Fibroblast of the aortic adventitia (primary cell): ENCODE measurements at regions not wholly inside any gene's neighbourhood (a gene's known extent, or its start where the extent isn't known, plus 50 kb on each side); places are given as distances from the start of the nearest gene placed in this dataset.
"Not testable (repeated sequence)": the region's sequence is repeated elsewhere in the genome, so short reads cannot be mapped to it uniquely, and the experiment has no call there.

ENCODE experiments used
- DNase-seq: peaks from one replicate; pipeline ENCODE4 v3.0.0-alpha.2; 2010; ENCODE audit warnings: low read depth
- H3K4me3 ChIP-seq: 2 replicates; pipeline ENCODE4 v1.5.1; 2011; ENCODE audit warnings: low read depth, mild to moderate bottlenecking, control low read depth, low read length, moderate library complexity
- TF ChIP-seq, protein P1 (sequence below): IDR thresholded peaks from 2 replicates; pipeline ENCODE4 v1.5.1; 2011; ENCODE audit warnings: mild to moderate bottlenecking, low read length, control low read depth, inconsistent platforms; ENCODE audit not compliant: insufficient read depth

GRCh38 chr1:198955085-198955484 lies 316.2 kb downstream of the PTPRC start:
- TF ChIP-seq, protein P1, sequence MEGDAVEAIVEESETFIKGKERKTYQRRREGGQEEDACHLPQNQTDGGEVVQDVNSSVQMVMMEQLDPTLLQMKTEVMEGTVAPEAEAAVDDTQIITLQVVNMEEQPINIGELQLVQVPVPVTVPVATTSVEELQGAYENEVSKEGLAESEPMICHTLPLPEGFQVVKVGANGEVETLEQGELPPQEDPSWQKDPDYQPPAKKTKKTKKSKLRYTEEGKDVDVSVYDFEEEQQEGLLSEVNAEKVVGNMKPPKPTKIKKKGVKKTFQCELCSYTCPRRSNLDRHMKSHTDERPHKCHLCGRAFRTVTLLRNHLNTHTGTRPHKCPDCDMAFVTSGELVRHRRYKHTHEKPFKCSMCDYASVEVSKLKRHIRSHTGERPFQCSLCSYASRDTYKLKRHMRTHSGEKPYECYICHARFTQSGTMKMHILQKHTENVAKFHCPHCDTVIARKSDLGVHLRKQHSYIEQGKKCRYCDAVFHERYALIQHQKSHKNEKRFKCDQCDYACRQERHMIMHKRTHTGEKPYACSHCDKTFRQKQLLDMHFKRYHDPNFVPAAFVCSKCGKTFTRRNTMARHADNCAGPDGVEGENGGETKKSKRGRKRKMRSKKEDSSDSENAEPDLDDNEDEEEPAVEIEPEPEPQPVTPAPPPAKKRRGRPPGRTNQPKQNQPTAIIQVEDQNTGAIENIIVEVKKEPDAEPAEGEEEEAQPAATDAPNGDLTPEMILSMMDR = no peak
- no peak overlapping the region for H3K4me3 ChIP-seq
- DNase-seq = no peak

DNA sequence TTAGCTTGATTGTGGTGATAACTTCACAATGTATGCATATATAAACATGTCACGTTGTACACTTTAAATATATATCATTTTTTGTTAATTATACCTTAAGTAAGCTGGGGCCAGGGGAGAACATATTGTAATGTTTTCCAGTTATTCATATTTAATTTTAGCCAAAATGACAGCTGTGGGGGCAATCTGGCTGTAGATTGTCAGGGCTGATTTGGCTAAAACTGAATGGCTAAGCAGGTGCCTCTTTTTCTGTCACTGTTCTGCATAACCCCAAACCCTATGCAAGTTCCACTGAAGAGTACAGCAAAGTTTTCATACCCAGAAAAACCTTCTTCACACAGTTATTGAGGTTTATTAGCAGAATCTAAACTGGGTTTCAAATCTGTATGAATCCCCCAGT lies 318.2 kb downstream of the PTPRC start:
- TF ChIP-seq, protein P1 = no peak
- no peak for DNase-seq
- H3K4me3 ChIP-seq = no peak overlapping the region

GRCh38 chr1:198959032-198959431 lies 320.2 kb downstream of the PTPRC start:
- TF ChIP-seq, protein P1 = no peak
- no peak overlapping the region for H3K4me3 ChIP-seq
- DNase-seq = no peak

DNA sequence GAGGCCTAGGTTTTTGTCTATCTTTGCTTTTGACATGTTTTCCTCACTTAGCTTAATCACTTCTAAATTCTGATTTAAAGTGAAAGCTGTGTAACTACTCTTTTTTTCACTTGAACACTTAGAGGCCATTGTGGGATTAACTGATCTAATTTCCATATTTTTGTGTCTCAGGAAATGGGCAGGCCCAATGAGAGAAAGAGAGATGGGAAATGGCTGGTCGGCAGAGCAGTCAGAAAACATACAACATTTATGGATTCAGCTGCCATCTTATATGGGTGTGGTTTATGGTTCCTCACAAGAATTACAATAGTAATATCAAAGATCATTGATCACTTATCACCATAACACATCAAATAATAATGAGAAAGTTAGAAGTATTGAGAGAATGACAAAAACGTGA lies 320.8 kb downstream of the PTPRC start:
- no peak overlapping the region for H3K4me3 ChIP-seq
- TF ChIP-seq, protein P1 = no peak
- no peak for DNase-seq

GRCh38 chr1:198963796-198964195 lies 325.0 kb downstream of the PTPRC start:
- not testable (repeated sequence) for DNase-seq, H3K4me3 ChIP-seq

GRCh38 chr1:198966519-198966918 lies 327.7 kb downstream of the PTPRC start:
- DNase-seq = no peak
- TF ChIP-seq, protein P1 = no peak
- no peak overlapping the region for H3K4me3 ChIP-seq

DNA sequence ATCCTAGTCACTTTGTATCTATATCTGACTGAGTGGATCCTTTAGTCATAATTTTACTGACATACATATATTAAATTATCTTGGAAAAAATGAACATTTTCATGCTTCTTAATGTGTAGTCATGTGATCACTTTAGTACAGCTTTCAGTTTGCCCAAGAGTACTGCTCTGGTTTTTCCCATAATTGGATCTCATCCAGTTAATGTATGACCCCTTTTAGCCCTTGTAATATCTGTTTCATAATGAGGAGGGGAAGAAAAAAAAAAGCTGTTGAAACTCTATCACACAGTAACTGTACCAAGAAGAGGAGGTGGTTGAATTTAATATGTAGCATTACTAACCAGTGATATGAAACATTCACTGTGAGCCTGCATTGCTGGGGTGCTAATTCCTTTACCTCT lies 328.7 kb downstream of the PTPRC start:
- no peak for DNase-seq
- TF ChIP-seq, protein P1 = no peak
- no peak overlapping the region for H3K4me3 ChIP-seq
